ENCODE measurements at regions not wholly inside any gene's neighbourhood (a gene's known extent, or its start where the extent isn't known, plus 50 kb on each side); places are given as distances from the start of the nearest gene placed in this dataset.

DNA sequence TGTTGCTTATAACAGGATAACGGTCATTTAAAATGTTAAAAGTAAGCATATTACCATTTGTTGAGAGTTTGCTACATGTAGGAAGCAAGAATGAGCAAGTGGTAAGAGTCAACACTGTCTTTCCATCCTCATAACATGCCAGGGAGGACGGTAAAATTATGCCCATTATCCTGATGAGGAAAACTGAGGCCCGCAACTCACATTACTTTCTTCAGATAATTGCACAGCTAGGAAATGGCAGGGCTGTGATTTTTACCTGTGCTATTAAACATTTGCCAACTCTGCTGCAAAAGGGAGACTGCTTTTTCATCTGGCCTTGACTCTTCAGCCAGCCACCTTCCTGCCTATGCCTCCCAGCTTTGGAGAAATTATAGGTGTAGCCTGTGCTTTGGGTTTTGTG is 79.8 kb upstream of the BOD1 start:
- TF ChIP-seq, protein P1, sequence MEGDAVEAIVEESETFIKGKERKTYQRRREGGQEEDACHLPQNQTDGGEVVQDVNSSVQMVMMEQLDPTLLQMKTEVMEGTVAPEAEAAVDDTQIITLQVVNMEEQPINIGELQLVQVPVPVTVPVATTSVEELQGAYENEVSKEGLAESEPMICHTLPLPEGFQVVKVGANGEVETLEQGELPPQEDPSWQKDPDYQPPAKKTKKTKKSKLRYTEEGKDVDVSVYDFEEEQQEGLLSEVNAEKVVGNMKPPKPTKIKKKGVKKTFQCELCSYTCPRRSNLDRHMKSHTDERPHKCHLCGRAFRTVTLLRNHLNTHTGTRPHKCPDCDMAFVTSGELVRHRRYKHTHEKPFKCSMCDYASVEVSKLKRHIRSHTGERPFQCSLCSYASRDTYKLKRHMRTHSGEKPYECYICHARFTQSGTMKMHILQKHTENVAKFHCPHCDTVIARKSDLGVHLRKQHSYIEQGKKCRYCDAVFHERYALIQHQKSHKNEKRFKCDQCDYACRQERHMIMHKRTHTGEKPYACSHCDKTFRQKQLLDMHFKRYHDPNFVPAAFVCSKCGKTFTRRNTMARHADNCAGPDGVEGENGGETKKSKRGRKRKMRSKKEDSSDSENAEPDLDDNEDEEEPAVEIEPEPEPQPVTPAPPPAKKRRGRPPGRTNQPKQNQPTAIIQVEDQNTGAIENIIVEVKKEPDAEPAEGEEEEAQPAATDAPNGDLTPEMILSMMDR (IDR thresholded peaks at IDR 0.05; ENCODE audit: low read length) = no peak
- no peak for TF ChIP-seq EZH2 (optimal IDR thresholded peaks at IDR 0.05; ENCODE audit: low read depth, low read length)
